ENCODE measurements at regions not wholly inside any gene's neighbourhood (a gene's known extent, or its start where the extent isn't known, plus 50 kb on each side); places are given as distances from the start of the nearest gene placed in this dataset.

- Histone ChIP-seq H3K9me3 (ENCODE audit: low read length) (no peaks in the 10 kb centered on the region), H3K36me3 (replicated peaks in 1 of 2; ENCODE audit: control insufficient read depth in 1 of 2, insufficient read depth in 2 of 2, low read length in 2 of 2) (no peaks in the 10 kb centered on the region), H2AFZ (ENCODE audit: low read length) (no peak overlapping the region), H3K27ac (ENCODE audit: extremely low read length, insufficient read depth, low read length) (no peak overlapping the region), H3K27me3 (ENCODE audit: control insufficient read depth in 1 of 2, insufficient read depth in 2 of 2, low read length in 2 of 2) (peaks cover 2 to 59% of the 10 kb centered on the region in 2 experiments; a peak in 4 of 5 replicates), H3K9ac (ENCODE audit: insufficient read depth, low read depth, low read length) (no peak overlapping the region), H3K4me1 (ENCODE audit: insufficient read depth, low read length) (no peaks in the 10 kb centered on the region), H3K79me2 (ENCODE audit: insufficient read depth, low read length) (no peaks in the 10 kb centered on the region), H4K20me1 (ENCODE audit: insufficient read depth, low read length) (no peaks in the 10 kb centered on the region), H3K4me3 (replicated peaks in 1 of 3; ENCODE audit: insufficient read depth in 1 of 3, low read depth in 2 of 3, low read length in 3 of 3) (no peak overlapping the region), H3K4me2 (ENCODE audit: low read depth, low read length) (no peak overlapping the region)
- ChIA-PET CTCF (ENCODE audit: low intra/inter-chr PET ratio, low total read pairs) (no interaction called here), POLR2A (no interaction called here)
- ATAC-seq (no peak), FAIRE-seq (no peak), DNase-seq (ENCODE audit: low spot score) (no peak)
- intact Hi-C loops (cut with micrococcal nuclease; ENCODE audit: unreplicated experiment) (no loop called here), in situ Hi-C loops (cut with HindIII; ENCODE audit: extremely low pct_ligation_motif_present, low pct_unique_long_range_greater_than_20kb) (no loop called here)
- TF ChIP-seq HBP1 (CRISPR knock-in tag; IDR thresholded peaks at IDR 0.05; ENCODE audit: low read depth) (no peak), ZNF354B (CRISPR knock-in tag; IDR thresholded peaks at IDR 0.05) (no peak), ZNF441 (CRISPR knock-in tag; IDR thresholded peaks at IDR 0.05; ENCODE audit: borderline replicate concordance) (no peak), ZNF709 (CRISPR knock-in tag; IDR thresholded peaks at IDR 0.05) (no peak), SIX4 (CRISPR knock-in tag; IDR thresholded peaks at IDR 0.05) (no peak), KIAA2018 (CRISPR knock-in tag; IDR thresholded peaks at IDR 0.05; ENCODE audit: borderline replicate concordance) (no peak), REXO4 (CRISPR knock-in tag; IDR thresholded peaks at IDR 0.05; ENCODE audit: borderline replicate concordance) (no peak), ZNF772 (CRISPR knock-in tag; IDR thresholded peaks at IDR 0.05) (no peak), ZBTB49 (CRISPR knock-in tag; IDR thresholded peaks at IDR 0.05; ENCODE audit: borderline replicate concordance) (no peak), ATF3 (CRISPR knock-in tag; IDR thresholded peaks at IDR 0.05) (no peak)
- 68% methylated on average over 7 of the region's 19 CpGs for WGBS (ENCODE audit: low lambda C conversion rate)
- no TSS peak for BruUV-seq (replicated peaks)
Observed at GRCh38 chr22:49116021-49116420, 711.7 kb downstream of the BRD1 start.

All from HepG2 (cell line).